H9 (cell line): ENCODE measurements at regions not wholly inside any gene's neighbourhood (a gene's known extent, or its start where the extent isn't known, plus 50 kb on each side); places are given as distances from the start of the nearest gene placed in this dataset.

Experiments used
- DNase-seq: peaks from one replicate; pipeline ENCODE4 v3.0.0-alpha.2; 2017
- H2AFZ ChIP-seq: one replicate; pipeline ENCODE4 v1.6.1; 2013; ENCODE audit warnings: mild to moderate bottlenecking, low read length, control low read depth, moderate library complexity
- H2AK5ac ChIP-seq: 2 replicates; pipeline ENCODE4 v1.6.1; 2013; ENCODE audit warnings: low read length, control low read depth, mixed read lengths; ENCODE audit not compliant: insufficient read length
- H2BK120ac ChIP-seq: one replicate; pipeline ENCODE4 v1.6.1; 2013; ENCODE audit warnings: low read depth, mild to moderate bottlenecking, low read length, control low read depth, inconsistent platforms; ENCODE audit not compliant: poor library complexity, severe bottlenecking
- H2BK12ac ChIP-seq: 2 replicates; pipeline ENCODE4 v1.6.1; 2013; ENCODE audit warnings: low read length, control low read depth, mixed read lengths, low read depth; ENCODE audit not compliant: insufficient read length
- H2BK15ac ChIP-seq: 2 replicates; pipeline ENCODE4 v1.6.1; 2013; ENCODE audit warnings: low read depth, low read length, control low read depth
- H2BK20ac ChIP-seq: one replicate; pipeline ENCODE4 v1.6.1; 2013; ENCODE audit warnings: low read depth, mild to moderate bottlenecking, low read length, control low read depth, inconsistent platforms; ENCODE audit not compliant: poor library complexity, severe bottlenecking
- H2BK5ac ChIP-seq: 2 replicates; pipeline ENCODE4 v1.6.1; 2013; ENCODE audit warnings: low read length, control low read depth, mixed read lengths; ENCODE audit not compliant: insufficient read length
- H3K14ac ChIP-seq: 2 replicates; pipeline ENCODE4 v1.6.1; 2013; ENCODE audit warnings: low read length, control low read depth; ENCODE audit not compliant: insufficient read depth
- H3K18ac ChIP-seq: 2 replicates; pipeline ENCODE4 v1.6.1; 2013; ENCODE audit warnings: low read depth, mild to moderate bottlenecking, mixed read lengths, low read length, control low read depth; ENCODE audit not compliant: insufficient read length
- H3K23ac ChIP-seq: 2 replicates; pipeline ENCODE4 v1.6.1; 2013; ENCODE audit warnings: low read length, control low read depth, mixed read lengths, low read depth; ENCODE audit not compliant: insufficient read length
- H3K23me2 ChIP-seq: 2 replicates; pipeline ENCODE4 v1.6.1; 2013; ENCODE audit warnings: low read depth, mild to moderate bottlenecking, mixed read lengths, low read length, control low read depth; ENCODE audit not compliant: insufficient read length, poor library complexity, severe bottlenecking
- H3K27ac ChIP-seq: 2 replicates; pipeline ENCODE4 v1.5.1; 2013; ENCODE audit warnings: low read length, control low read depth, mixed read lengths, low read depth; ENCODE audit not compliant: insufficient read length
- H3K27me3 ChIP-seq: 2 replicates; pipeline ENCODE4 v1.6.1; 2013; ENCODE audit warnings: low read length, control low read depth, inconsistent platforms; ENCODE audit not compliant: insufficient read depth
- H3K4ac ChIP-seq: 2 replicates; pipeline ENCODE4 v1.6.1; 2013; ENCODE audit warnings: low read depth, mild to moderate bottlenecking, control low read depth, inconsistent platforms, low read length, moderate library complexity
- H3K4me1 ChIP-seq: 2 replicates; pipeline ENCODE4 v1.6.1; 2013; ENCODE audit warnings: low read length, control low read depth, inconsistent platforms; ENCODE audit not compliant: insufficient read depth
- H3K4me2 ChIP-seq: 2 replicates; pipeline ENCODE4 v1.6.1; 2013; ENCODE audit warnings: low read length, control low read depth, mixed read lengths; ENCODE audit not compliant: insufficient read length, insufficient read depth
- H3K56ac ChIP-seq: 2 replicates; pipeline ENCODE4 v1.6.1; 2013; ENCODE audit warnings: low read depth, mild to moderate bottlenecking, mixed read lengths, low read length, control low read depth; ENCODE audit not compliant: insufficient read length
- H3K79me1 ChIP-seq: 2 replicates; pipeline ENCODE4 v1.6.1; 2013; ENCODE audit warnings: low read depth, mild to moderate bottlenecking, moderate library complexity, low read length, control low read depth, inconsistent platforms; ENCODE audit not compliant: insufficient read depth, poor library complexity, severe bottlenecking
- H3K79me2 ChIP-seq: 2 replicates; pipeline ENCODE4 v1.6.1; 2013; ENCODE audit warnings: low read length, control low read depth, inconsistent platforms; ENCODE audit not compliant: insufficient read depth
- H3K9ac ChIP-seq: 2 replicates; pipeline ENCODE4 v1.6.1; 2013; ENCODE audit warnings: low read length, control low read depth, mixed read lengths; ENCODE audit not compliant: insufficient read length; ENCODE audit errors: extremely low read depth
- H3K9me3 ChIP-seq: one replicate; pipeline ENCODE4 v1.6.1; 2013; ENCODE audit warnings: low read depth, low read length, inconsistent platforms; ENCODE audit not compliant: control insufficient read depth
- H3T11ph ChIP-seq: one replicate; pipeline ENCODE4 v1.6.1; 2013; ENCODE audit warnings: mild to moderate bottlenecking, low read length, control low read depth, inconsistent platforms
- H4K20me1 ChIP-seq: one replicate; pipeline ENCODE4 v1.6.1; 2013; ENCODE audit not compliant: control insufficient read depth, insufficient read length, insufficient read depth
- H4K5ac ChIP-seq: 2 replicates; pipeline ENCODE4 v1.6.1; 2013; ENCODE audit warnings: low read depth, mild to moderate bottlenecking, mixed read lengths, low read length, control low read depth; ENCODE audit not compliant: insufficient read length
- H4K8ac ChIP-seq: replicated peaks from 2 replicates; pipeline ENCODE4 v1.6.1; 2013; ENCODE audit warnings: low read length, control low read depth, mixed read lengths, low read depth; ENCODE audit not compliant: insufficient read length
- H4K91ac ChIP-seq: 2 replicates; pipeline ENCODE4 v1.6.1; 2013; ENCODE audit warnings: low read depth, mild to moderate bottlenecking, moderate library complexity, mixed read lengths, low read length, control low read depth; ENCODE audit not compliant: insufficient read length
- H3K27ac Mint-ChIP-seq, 3 experiments: 2 replicates in 2 of 3; 3 replicates in 1 of 3; pipeline ENCODE4 v1.8.0; 2020 to 2021; ENCODE audit warnings: mixed read lengths in 3 of 3, mild to moderate bottlenecking in 1 of 3, moderate library complexity in 1 of 3
- H3K27me3 Mint-ChIP-seq: 2 replicates; pipeline ENCODE4 v1.8.0; 2021; ENCODE audit warnings: low read depth, mild to moderate bottlenecking, moderate library complexity, mixed read lengths
- H3K36me3 Mint-ChIP-seq, 3 experiments: 2 replicates in 2 of 3; 3 replicates in 1 of 3; pipeline ENCODE4 v1.8.0; 2020 to 2021; ENCODE audit warnings: low read depth in 3 of 3, mixed read lengths in 3 of 3; ENCODE audit not compliant: insufficient read depth in 1 of 3
- H3K4me1 Mint-ChIP-seq, 2 experiments: 2 replicates each; pipeline ENCODE4 v1.8.0; 2020; ENCODE audit warnings: mixed read lengths in 2 of 2
- H3K4me3 Mint-ChIP-seq, 2 experiments: 2 replicates in 1 of 2; 3 replicates in 1 of 2; pipeline ENCODE4 v1.8.0; 2020 to 2021; ENCODE audit warnings: mild to moderate bottlenecking in 2 of 2, mixed read lengths in 2 of 2, moderate library complexity in 1 of 2
- H3K9me3 Mint-ChIP-seq, 2 experiments: 2 replicates in 1 of 2; 3 replicates in 1 of 2; pipeline ENCODE4 v1.8.0; 2020; ENCODE audit warnings: mild to moderate bottlenecking in 2 of 2, mixed read lengths in 2 of 2, moderate library complexity in 1 of 2
- WGBS: extraction: QIAGEN DNeasy Blood & Tissue Kit; methylation state at CpG from one replicate; pipeline ENCODE4 v1.1.7; 2013; ENCODE audit warnings: missing lambda C conversion rate, low lambda C conversion rate, mixed read lengths; ENCODE audit not compliant: insufficient read length; ENCODE audit errors: extremely low coverage; 5-methylcytosine and 5-hydroxymethylcytosine counted together
- TF ChIP-seq, protein P1 (sequence below): fragments of 200-600 bp; sonication (generic); conservative IDR thresholded peaks from 3 replicates; pipeline ENCODE4 v1.8.0; 2021; ENCODE audit warnings: antibody characterized with exemption, mild to moderate bottlenecking

DNA sequence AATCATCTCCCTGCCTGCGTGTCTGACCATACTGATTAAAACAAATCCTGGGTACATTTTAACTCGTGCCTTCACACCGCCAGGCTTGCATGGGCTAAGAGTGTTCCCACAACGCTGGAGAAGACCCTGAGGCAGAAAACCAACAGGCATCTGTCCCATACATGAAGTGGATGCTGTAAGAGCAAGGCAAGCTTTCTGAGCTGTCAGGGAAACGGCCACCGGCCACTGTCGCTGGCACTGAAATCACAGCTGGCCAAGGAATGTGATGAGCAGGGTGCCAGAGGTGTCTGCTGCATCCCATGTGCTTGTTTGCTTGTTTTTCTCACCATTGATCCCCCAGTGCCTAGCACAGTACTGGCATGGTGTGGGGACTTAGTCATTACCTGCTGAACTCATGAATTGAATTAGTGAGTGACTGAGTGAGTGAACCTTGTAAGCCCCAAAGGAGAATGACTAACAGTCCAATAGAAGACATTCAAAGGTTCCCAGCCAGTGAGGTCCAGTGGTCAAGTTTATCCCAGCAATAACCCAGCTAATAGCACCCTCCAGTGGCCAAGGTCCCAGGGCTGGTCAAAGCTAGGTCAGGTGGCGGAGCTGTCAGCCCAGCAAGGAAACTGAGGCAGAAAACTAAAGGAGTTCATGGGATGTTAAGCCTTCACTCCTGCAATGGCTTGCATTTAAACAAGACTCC is 92.7 kb upstream of the CDH5 start:
- H3K4me1 Mint-ChIP-seq: peaks cover 41 to 43% of the 10 kb centered on the region in 2 experiments
- no peak overlapping the region for H4K91ac ChIP-seq
- peaks cover 3 to 9% of the 10 kb centered on the region in 2 experiments; a peak in 4 of 5 replicates for H3K9me3 Mint-ChIP-seq
- no peak overlapping the region for H2BK12ac ChIP-seq
- TF ChIP-seq, protein P1, sequence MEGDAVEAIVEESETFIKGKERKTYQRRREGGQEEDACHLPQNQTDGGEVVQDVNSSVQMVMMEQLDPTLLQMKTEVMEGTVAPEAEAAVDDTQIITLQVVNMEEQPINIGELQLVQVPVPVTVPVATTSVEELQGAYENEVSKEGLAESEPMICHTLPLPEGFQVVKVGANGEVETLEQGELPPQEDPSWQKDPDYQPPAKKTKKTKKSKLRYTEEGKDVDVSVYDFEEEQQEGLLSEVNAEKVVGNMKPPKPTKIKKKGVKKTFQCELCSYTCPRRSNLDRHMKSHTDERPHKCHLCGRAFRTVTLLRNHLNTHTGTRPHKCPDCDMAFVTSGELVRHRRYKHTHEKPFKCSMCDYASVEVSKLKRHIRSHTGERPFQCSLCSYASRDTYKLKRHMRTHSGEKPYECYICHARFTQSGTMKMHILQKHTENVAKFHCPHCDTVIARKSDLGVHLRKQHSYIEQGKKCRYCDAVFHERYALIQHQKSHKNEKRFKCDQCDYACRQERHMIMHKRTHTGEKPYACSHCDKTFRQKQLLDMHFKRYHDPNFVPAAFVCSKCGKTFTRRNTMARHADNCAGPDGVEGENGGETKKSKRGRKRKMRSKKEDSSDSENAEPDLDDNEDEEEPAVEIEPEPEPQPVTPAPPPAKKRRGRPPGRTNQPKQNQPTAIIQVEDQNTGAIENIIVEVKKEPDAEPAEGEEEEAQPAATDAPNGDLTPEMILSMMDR: peak; percentile 59; the same call in 2 of the 3 replicates
- H3K14ac ChIP-seq: no peak overlapping the region
- H4K20me1 ChIP-seq: no peaks in the 10 kb centered on the region
- H3K18ac ChIP-seq: no peak overlapping the region
- H2AK5ac ChIP-seq: no peak overlapping the region
- DNase-seq: peak; percentile 55
- WGBS: no CpG with 5 or more reads among the region's 8 CpGs
- no peak overlapping the region for H2BK120ac ChIP-seq
- H3K4ac ChIP-seq: no peak overlapping the region
- H3K23ac ChIP-seq: no peak overlapping the region
- no peaks in the 10 kb centered on the region for H3K79me1 ChIP-seq
- H3K79me2 ChIP-seq: no peaks in the 10 kb centered on the region
- H3K56ac ChIP-seq: no peak overlapping the region
- H3K27me3 Mint-ChIP-seq: peaks cover 21% of the 10 kb centered on the region
- H2AFZ ChIP-seq: no peak overlapping the region
- H3K4me1 ChIP-seq: no peaks in the 10 kb centered on the region
- no peak overlapping the region for H2BK20ac ChIP-seq
- no peak overlapping the region; a peak in 1 of 5 replicates for H3K4me3 Mint-ChIP-seq
- no peaks in the 10 kb centered on the region for H3K9me3 ChIP-seq
- H3K23me2 ChIP-seq: no peaks in the 10 kb centered on the region
- no peaks in the 10 kb centered on the region for H3K27me3 ChIP-seq
- peaks cover 0 to 8% (median 2%) of the 10 kb centered on the region in 3 experiments; a peak in 3 of 7 replicates for H3K36me3 Mint-ChIP-seq
- no peak overlapping the region for H4K8ac ChIP-seq
- no peak overlapping the region for H2BK5ac ChIP-seq
- H3K27ac ChIP-seq: no peak overlapping the region
- no peak overlapping the region for H4K5ac ChIP-seq
- H2BK15ac ChIP-seq: no peak overlapping the region
- H3K27ac Mint-ChIP-seq: no peak overlapping the region
- H3K9ac ChIP-seq: no peak overlapping the region
- no peak overlapping the region for H3T11ph ChIP-seq
- H3K4me2 ChIP-seq: no peak overlapping the region
